HCT116 (cell line): ENCODE measurements at regions not wholly inside any gene's neighbourhood (a gene's known extent, or its start where the extent isn't known, plus 50 kb on each side); places are given as distances from the start of the nearest gene placed in this dataset.

Experiments
- CBX3 ChIP-seq: IDR thresholded peaks from 2 replicates; pipeline ENCODE4 v1.6.1; 2012; ENCODE audit warnings: low read depth
- POLR2A ChIP-seq: IDR thresholded peaks from 2 replicates; pipeline ENCODE4 v1.7.0; 2011; ENCODE audit warnings: borderline replicate concordance; ENCODE audit not compliant: insufficient read depth, insufficient read length; ENCODE audit errors: extremely low read depth
- SRF ChIP-seq: IDR thresholded peaks from 2 replicates; pipeline ENCODE4 v1.6.1; 2012; ENCODE audit warnings: low read depth
- ZNF274 ChIP-seq: fragments of 200-500 bp; sonication (Bioruptor generic); IDR thresholded peaks from 2 replicates; pipeline ENCODE4 v1.6.1; 2014; ENCODE audit warnings: mild to moderate bottlenecking, low read depth, low read length, inconsistent platforms
- TF ChIP-seq, protein P1 (sequence below), 3 experiments: fragments of 200-600 bp in 1 of 3; sonication (generic) in 1 of 3; IDR thresholded peaks in 2 of 3; conservative IDR thresholded peaks in 1 of 3; 2 replicates each; pipeline ENCODE4 v1.5.1; 2012 to 2017; ENCODE audit warnings: low read depth in 2 of 3, low read length in 2 of 3, antibody characterized with exemption in 1 of 3, borderline replicate concordance in 1 of 3, control low read depth in 1 of 3, mild to moderate bottlenecking in 1 of 3, mixed read lengths in 1 of 3, mixed run types in 1 of 3, moderate library complexity in 1 of 3; ENCODE audit not compliant: insufficient read depth in 1 of 3

DNA sequence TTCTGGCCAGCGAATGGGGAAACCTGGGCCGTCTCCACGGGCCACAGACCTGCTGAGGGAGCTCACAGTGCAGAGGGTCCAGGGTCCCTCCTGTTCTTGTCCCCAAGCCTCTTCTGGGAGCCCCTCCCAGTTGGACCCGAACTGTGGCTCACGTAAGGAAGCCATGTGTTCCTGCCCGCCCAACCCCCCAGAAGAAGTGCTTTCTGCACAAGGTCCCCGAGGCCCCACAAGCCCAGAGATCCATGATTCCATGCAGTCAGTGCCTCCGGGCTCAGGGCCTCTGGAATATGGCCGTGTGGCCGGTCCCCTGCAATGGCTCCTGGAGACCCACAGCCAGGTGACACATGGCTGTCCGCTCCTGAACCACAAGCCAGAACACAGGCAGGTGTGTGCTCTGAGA, 272.4 kb downstream of the C16orf95 start:
- TF ChIP-seq ZNF274 (no peak), POLR2A (no peak), CBX3 (no peak), SRF (no peak)
- TF ChIP-seq, protein P1, sequence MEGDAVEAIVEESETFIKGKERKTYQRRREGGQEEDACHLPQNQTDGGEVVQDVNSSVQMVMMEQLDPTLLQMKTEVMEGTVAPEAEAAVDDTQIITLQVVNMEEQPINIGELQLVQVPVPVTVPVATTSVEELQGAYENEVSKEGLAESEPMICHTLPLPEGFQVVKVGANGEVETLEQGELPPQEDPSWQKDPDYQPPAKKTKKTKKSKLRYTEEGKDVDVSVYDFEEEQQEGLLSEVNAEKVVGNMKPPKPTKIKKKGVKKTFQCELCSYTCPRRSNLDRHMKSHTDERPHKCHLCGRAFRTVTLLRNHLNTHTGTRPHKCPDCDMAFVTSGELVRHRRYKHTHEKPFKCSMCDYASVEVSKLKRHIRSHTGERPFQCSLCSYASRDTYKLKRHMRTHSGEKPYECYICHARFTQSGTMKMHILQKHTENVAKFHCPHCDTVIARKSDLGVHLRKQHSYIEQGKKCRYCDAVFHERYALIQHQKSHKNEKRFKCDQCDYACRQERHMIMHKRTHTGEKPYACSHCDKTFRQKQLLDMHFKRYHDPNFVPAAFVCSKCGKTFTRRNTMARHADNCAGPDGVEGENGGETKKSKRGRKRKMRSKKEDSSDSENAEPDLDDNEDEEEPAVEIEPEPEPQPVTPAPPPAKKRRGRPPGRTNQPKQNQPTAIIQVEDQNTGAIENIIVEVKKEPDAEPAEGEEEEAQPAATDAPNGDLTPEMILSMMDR (IDR thresholded peaks at IDR 0.05 in 2 of 3, conservative IDR thresholded peaks at IDR 0.05 in 1 of 3; ENCODE audit: borderline replicate concordance in 1 of 3, insufficient read depth in 1 of 3, low read depth in 2 of 3, low read length in 2 of 3) = no peak
